ENCODE measurements at regions not wholly inside any gene's neighbourhood (a gene's known extent, or its start where the extent isn't known, plus 50 kb on each side); places are given as distances from the start of the nearest gene placed in this dataset.
"Not testable (repeated sequence)": the region's sequence is repeated elsewhere in the genome, so short reads cannot be mapped to it uniquely, and the experiment has no call there.

DNA sequence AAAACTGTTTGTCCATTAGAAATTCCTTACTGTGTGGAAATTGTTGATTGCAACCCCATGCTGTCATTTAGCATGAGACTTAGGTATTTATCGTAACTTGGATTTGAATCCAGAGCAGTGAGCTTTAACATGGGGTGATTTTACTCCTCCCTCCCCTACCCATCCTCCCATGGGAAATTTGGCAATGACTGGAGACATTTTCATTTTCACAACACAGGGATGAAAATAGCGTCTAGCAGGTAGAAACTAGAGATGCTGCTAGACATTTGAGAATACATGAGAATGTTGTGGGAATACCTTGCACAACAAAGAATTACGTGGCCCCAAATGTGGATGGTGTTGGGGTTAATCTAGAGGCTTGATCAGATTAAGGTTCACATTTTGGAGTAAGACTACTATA lies 191.3 kb upstream of the MPDZ start:
- FAIRE-seq, result no peak

DNA sequence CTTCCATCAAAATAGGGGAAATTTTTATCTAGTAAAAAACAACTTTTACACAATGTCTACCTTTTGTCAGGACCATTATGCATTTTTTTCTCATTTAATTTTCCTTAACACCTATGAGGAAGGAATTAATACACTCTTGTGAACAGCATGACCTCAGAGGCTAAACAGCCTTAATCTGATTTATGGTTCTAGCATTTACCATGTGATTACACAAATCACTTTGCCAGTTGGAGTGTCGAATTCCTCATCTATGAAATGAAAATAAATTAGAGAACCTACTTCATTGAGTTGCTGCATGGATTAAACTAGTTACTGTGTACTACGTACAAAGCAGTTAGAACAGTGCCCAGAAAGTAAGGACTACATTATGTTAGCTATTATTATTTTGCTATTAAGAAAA lies 187.7 kb upstream of the MPDZ start:
- FAIRE-seq, result no peak

DNA sequence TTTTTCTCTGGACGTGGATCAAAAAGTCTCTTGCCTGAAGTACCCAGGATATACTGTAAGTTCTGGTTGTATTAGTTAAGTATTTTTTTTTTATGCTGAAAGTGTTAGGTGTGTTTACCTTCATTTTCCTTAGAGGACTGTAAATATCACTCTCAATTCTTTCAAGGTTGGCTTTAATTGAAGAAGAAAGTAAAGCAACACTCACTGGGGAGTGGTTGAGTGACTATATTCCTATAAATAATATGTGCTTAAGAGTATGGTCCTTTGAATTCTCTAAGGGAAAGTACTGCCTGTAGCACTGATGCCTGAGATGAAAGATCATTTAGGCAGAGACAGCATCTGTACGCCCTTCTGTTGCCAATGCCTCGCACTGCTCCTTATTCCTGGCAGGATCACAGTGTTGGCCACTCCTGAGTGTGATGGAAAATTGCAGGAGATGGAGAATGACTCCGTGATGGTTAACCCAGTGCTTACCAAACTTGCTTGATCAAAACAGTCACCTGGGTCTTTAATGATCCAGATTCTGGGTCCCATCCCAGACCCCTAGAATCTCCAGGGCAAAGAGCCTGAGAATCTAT lies 182.0 kb upstream of the MPDZ start:
- no peak for FAIRE-seq

DNA sequence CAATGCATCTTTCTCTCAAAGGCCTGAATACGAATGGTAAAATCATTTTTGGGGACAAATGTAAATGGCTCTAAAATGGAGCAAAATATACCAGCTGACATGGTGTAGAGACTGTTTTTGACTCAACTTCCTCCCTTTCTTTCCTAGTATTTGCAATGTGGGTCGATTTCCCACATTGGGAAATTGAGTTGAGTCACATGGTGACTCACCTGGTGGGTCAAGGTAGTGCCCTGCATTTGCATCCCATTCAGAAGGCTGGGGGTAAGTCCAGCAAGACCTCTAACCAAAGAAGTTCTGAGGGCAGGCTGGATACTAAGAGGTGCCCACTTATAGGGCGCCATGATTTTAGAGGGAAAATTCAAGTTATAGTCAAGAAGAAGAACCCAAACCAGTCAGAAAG lies 179.6 kb upstream of the MPDZ start:
- FAIRE-seq, result no peak

DNA sequence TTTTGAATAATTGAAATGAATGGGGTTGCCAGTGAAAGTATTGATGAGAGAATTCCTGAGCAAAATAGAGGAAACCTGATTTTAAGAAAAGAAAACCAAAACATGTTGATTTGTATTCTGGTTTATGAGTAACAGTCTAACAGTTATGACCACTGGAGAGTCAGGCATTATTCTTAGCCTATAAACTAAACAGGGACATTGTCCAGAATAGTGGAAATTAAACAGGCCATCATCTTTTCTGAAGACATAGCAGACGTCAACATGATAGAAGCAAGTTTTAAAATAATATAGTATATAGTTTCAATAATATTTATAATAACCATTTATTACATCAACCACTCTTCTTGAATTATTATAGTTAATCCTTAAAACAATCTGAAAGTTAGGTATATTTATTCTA lies 178.3 kb upstream of the MPDZ start:
- peak; percentile 23 for FAIRE-seq

DNA sequence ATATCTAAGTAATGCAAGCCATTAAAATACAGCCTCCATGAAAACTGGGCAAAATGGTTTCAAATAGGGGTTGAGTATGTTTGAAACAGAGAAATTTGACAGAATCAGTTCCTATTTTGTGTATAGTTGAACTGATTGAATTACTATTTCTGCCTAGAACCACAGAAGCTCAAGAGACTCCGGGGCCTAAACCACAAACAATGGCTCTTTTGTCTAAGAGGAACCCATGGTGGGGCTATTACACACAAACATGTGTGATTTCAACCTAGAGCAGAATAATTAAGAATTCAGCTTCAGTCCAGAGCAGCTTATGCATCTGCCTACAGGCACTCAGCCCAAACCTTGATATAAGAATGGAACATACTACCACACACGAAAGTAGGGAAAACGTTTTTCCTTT lies 171.2 kb upstream of the MPDZ start:
- no peak for FAIRE-seq

DNA sequence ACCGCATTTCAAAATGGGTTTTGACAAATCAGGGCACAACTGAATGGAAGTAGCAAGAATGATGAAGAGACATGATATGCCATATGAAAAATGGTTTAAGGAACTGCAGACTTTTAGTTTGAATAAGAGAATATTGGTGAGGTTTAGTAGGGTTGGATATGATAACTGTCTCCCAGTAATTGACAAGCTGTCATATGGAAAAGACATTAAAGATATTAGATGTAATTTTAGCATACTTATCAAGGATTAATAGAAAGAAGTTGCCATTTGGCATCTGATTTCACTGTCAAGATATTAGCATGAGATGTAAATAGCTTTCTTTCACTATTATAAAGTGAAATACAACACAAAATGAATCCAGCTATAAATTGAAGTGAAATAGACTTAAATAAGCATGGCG lies 169.0 kb upstream of the MPDZ start:
- FAIRE-seq, result no peak

DNA sequence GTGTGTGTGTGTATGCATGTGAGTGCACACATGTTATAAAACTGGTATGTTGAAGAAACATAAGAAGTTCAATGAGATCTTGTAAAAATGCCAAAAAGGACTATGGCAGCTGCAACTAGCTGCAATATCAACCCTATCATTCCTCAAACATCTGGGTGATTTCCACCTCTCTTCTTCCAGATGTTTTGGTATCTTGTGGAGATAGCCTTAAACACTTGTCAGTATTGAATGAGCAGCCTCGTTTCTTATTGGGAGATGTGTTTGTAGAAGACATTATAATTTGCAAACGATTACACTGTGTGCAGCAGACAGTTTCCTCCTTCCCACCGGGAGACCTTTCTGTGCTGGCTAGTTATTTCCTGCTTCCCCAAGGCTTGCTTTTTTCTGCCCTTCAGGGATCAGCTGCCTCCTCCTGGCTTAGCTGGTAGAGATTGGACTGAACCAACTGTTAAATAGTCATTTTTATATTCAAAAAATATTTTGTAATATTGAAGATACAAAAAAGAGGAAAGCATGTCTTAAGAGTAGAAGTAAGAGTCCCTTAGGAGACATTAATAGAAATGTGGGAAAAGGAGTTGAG lies 168.4 kb upstream of the MPDZ start:
- FAIRE-seq, result no peak

DNA sequence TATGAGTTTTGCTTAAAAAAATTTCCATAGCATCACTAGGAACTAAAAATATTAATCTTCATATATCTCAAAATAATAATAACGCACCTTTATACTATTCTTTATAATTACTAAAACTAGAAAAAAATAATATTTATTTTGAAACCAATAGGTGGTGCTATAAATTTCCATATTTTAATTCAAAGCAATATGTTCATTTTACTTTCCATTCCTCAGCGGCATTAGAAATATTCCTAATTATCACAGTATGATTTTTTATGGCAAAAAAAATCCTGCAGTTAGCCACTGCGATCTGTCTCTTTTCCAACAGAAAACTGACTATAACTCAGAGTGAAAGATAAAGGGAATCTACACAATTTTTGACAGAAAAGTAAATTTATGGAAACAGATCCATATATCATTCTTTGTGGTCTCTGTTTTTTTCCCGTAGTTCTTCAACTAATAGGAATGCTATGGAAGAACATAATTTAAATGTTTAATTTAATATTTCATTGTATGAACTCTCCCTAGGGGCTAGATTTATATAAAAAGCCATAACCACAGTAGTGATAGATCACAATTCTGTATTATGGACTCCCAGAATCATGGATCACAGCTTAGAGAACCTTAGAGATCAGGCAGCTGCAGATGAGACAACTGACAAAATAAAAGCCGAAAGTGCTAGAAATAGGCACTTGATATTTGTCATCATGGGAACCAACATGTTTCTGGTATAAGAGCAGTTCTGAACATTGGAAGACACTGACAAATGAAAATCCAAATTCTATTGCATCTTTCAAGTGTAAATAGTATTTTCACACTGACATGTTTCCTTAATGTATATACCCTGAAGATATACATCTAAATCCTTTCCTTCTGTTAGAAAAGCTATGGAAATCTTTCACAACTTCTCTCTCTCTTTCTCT lies 167.7 kb upstream of the MPDZ start:
- FAIRE-seq, result peak; percentile 97

DNA sequence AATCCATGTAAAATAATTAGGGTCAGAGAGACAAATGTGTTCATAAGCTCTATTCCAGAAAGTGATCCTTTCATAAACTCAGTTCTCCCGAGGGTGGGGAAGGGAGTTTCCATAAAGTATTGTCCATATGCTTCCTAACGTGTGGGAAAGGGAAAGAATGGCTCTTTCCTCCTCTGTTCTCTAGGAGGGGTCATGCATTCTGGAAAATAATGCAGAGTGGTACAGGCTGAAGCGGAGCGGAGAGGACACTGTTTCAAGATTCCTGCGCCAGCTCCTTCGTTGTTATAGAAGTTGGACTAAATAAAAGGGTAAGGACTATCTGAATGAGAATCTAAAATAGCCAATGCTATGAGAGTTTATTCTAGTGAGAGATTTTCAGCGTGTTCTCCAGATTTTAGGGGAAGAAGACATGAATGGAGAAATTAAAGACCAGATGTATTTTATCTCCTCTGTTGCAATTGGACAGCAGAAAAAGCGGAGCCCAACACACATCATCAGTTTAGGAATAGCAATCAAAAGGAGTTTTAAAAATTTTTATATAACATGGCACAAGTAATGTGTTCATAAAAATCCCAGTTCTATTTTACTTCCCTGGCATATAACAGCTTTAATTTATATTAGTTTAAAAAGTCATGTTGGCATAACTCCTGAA lies 166.9 kb upstream of the MPDZ start:
- FAIRE-seq, result no peak

DNA sequence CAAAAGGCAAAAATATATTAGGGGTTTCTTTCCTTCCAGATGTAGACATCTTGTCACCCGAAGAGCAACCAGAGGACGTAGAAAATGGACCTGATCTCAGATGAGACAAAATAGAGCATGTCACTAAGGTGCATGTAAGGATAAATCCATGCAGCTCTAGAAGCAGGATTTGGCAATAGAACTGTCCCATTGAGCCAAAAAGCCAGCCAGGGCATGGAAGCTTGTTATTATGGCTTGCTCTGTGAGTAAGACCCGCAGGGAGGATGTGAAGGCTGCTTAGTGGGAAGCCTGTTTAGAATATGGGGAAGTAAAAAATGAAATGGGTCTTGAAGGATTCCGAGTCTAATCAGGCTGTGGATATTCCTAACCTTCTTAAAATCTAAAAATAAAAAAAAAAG lies 165.6 kb upstream of the MPDZ start:
- no peak for FAIRE-seq

DNA sequence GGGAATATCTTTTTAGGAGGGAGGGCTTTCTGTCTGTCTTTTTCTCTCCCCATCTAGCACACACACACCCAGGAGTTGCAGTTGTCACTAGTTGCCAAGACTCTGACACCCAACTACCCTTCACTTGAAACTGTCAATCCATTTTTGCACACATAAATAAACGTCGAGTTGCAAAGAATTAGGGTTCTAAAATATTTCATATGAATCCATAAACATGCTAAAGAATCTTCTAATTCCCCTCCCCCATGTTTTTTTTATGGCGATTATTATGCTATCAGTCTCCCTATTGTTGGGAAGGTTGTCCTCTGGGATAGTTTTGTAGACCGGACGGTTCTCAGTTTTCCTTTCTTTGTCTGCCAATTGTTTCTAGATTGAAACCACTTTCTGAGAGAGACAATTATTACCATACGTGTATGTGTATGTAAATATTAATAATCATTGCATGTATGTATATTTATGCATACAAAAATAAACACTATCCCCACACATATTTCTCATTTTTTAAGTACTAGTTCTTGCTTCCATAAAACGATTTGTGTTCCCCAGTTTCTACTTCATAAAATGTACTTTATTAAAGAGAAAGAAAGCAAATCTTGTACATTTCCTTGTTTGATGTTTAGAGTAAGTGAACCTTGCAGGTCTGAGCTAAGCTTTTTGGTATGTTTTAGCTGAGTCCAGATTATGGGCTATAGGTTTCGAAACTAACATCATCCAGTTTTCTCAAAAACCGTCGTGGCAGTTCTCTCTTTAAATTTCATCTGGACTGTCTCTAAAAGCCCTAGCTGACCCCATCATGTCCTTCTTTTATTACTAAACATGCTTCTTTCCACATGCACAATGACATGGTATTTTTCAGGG lies 165.0 kb upstream of the MPDZ start:
- FAIRE-seq, result no peak

DNA sequence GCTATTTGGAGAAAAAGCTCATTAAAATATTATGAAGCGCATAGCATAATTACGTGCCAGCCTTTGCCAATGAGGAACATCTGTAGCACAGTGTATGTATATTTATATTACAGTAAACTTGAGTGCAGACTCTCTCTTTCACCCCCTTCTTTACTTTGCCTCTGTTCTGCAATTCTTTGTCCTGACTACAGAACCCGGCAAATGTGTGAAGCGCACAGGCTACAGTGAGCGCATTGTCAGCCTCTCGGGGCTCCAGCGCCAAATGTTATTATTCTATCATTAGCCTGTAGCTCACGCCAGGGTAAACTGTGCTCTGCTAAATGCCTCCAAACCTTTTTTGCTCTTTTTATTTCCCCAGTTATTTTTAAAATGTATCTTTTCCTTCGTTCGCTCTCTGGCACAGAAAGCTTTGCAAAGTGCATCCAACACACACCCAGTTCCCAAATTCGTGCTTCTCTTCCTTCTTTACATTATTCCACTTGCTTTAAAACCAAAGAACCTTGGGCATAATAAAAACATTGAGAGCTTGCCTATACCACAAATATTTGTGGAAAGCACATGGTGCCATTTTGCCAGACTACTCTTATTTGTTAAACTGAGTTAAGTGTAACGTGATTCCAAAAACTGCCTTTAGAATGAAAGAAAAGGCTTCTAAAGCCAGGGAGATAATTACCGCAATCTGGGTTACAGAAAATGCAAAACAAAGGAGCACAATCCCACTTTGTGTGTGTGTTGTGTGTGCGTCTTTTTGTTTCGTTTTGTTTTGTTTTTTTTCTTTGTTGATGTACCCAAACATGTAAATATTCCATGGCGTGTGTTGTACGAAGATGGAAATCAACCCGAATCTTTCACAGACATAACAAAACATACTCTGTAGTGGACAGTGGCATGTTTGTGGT lies 164.1 kb upstream of the MPDZ start:
- no peak for FAIRE-seq

DNA sequence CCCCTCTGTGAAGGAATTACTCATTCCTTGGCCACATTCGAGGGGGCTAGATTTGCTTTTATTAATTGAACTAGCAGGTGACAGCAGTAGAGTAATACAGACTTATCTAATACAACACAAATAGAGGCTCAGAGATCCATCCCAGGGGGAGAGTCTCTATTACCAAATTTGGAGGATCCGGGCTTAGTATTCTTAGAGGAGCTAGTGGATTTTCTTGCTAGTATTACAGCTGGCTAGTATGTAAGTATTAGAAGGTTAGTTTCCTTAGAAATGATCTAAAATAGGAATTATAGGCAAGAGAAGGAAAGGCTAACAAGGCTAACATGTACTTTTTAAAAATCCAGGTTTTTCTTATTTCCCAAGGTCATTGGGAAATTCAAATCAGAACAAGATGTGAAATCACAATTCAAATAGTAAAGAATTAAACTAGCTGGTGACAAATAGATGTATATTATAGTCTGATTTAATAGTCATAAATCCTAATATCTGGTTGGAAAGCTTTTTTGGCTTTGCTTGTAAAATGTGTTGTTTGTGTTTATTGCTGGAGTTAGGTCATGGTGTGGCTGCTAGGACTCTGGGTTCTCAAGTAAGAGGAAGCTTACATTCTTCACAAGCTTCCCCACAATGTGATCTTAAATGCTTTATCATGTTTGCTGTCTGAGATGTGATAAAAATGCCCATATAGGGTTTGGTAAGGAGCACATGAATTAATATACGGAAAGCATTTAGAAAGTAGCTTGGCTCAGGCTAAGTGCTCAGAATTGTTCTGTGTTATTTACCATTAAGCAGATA lies 160.4 kb upstream of the MPDZ start:
- no peak for FAIRE-seq

DNA sequence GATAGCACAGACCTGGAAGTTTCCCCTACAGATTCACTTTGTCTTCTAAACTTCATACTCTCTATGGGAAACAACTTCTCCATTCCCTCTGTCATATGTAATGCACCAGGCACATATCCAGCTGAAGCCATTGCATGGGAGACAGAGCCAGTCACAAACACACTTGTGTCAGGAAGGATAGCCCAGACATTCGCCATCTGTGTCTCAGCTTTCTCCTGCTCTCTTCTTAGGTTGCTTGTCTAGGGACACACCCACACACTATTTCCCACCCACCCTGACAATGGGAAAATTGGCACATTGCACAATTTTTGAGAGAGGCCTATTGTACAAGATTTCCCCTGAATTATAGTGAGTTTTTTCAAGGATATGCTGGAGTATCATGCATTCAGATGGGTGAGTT lies 158.4 kb upstream of the MPDZ start:
- FAIRE-seq, result no peak

DNA sequence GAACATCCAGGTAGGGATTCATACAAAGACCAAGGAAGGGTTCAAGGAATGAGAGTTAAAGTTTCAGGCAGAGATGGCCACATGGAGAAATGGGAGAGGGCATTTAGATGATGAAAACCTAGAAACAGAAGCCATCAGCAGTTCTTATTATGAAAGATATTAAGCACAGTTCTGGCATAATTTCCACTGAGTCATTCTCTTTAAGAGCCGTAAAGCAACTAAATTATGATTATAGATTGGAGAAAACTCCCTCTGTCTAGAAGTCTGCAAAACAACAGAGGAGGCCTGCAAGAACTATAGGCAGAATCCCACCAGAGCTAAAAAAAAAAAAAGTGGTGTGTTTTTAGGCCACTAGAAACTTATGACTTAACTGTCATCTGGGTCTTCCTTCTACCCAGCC lies 157.1 kb upstream of the MPDZ start:
- FAIRE-seq, result no peak

DNA sequence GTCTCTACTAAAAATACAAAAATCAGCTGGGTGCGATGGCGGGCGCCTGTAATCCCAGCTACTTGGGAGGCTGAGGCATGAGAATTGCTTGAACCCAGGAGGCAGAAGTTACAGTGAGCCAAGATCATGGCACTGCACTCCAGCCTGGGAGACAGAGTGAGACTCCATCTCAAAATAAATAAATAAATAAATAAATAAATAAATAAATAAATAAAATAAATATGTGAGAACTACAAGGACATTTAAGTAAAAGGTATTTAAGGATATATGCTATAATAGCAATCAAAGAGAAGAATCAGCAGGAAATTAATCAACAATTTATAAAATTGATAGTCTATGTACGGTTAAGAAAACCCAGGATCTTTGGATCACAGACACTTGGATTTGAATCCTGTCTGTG lies 154.0 kb upstream of the MPDZ start:
- not testable (repeated sequence) for FAIRE-seq

DNA sequence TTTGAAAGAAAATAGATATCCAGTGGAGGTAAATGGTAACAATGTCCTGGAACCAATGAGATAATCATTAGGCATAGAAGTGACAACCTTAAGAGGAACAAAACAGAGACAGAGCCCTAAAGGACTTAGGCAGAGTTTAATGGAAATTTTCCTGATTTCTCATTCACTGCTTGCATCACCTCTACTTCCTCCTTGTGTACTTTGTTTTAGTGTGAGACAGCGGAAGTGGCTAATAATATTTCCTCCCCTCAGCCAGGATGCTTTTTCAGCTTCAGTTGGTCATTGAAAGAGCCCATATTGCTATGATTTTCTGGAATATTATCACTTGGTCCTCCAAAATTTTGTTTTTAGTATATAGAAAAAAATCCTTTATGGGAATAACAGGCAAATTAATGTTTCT lies 153.4 kb upstream of the MPDZ start:
- FAIRE-seq, result no peak

DNA sequence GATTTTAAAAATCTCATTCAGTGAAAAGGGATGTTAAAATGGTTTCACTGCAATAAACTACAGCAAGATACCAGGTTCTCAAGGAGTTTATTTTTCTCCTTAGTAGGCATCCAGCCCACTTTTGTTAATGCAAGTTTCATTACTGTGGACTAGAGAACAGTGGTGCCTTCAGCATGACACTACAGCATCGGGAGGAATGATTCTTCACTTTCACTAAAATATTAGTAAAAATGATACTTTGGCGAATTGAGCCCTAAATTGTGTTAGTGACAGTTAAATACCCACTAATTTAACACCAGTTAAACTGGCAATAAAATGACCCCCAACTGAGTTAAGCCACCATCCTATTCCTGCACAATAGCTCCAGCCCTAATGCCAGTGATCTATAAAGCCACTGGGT lies 152.2 kb upstream of the MPDZ start:
- no peak for FAIRE-seq

DNA sequence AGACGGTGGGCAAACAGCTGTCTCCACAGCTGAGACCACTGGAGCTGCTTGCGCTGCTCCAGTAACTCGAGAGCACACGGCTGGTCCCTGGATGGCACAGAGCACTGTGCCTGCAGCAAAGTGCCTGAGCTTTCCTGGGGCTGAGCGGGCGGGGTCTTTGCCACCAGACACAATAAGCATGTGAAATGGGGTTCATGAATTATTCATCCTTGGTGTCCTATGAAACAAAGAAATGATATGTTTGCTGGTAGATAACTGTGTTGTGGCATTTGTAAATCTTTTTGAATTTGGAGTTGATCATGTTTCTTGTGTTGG lies 151.7 kb upstream of the MPDZ start:
- FAIRE-seq, result no peak

All from A204.1 (cell line).